Fibroblast of skin of right biceps (primary cell): ENCODE measurements at regions not wholly inside any gene's neighbourhood (a gene's known extent, or its start where the extent isn't known, plus 50 kb on each side); places are given as distances from the start of the nearest gene placed in this dataset.

Experiments
- DNase-seq: peaks from one replicate; pipeline ENCODE4 v3.0.0-alpha.2; 2013

GRCh38 chr14:104522926-104523545 is 56.5 kb upstream of the C14orf180 start:
- no peak for DNase-seq

- no peak for DNase-seq
Measured at GRCh38 chr14:104523546-104523935, 56.0 kb upstream of the C14orf180 start.

- no peak for DNase-seq
Measured at GRCh38 chr14:104524726-104525125, 54.8 kb upstream of the C14orf180 start.

GRCh38 chr14:104526723-104527645 is 52.6 kb upstream of the C14orf180 start:
- DNase-seq, result no peak

- no peak for DNase-seq
Measured at GRCh38 chr14:104527857-104528459, 51.6 kb upstream of the C14orf180 start.

- no peak for DNase-seq
Measured at GRCh38 chr14:104528496-104528895, 51.1 kb upstream of the C14orf180 start.
